Vagina (tissue), 2 donors: ENCODE measurements at regions not wholly inside any gene's neighbourhood (a gene's known extent, or its start where the extent isn't known, plus 50 kb on each side); places are given as distances from the start of the nearest gene placed in this dataset.

ENCODE experiments used
- DNase-seq, 2 donors: peaks; one replicate each; pipeline ENCODE4 v3.0.0-alpha.2; 2017; ENCODE audit errors: extremely low spot score in 2 of 2
- H3K27ac ChIP-seq: fragments of 200-600 bp; sonication (generic); one replicate; pipeline ENCODE4 v1.5.1; 2019
- H3K27me3 ChIP-seq: fragments of 200-600 bp; sonication (generic); one replicate; pipeline ENCODE4 v1.5.1; 2019
- H3K36me3 ChIP-seq, 2 donors: fragments of 200-600 bp; sonication (generic); one replicate each; pipeline ENCODE4 v1.5.1; 2017 to 2019
- H3K4me1 ChIP-seq: fragments of 200-600 bp; sonication (generic); one replicate; pipeline ENCODE4 v1.5.1; 2019
- H3K4me3 ChIP-seq, 2 donors: fragments of 200-600 bp; sonication (generic); 1 replicate in 1 of 2; 2 replicates in 1 of 2; pipeline ENCODE4 v1.5.1; 2016 to 2019
- H3K9me3 ChIP-seq: fragments of 200-600 bp; sonication (generic); one replicate; pipeline ENCODE4 v1.5.1; 2019
- CTCF ChIP-seq, 3 experiments: fragments of 450-650 bp in 2 of 3; fragments of 200-600 bp in 1 of 3; sonication (generic) in 1 of 3; IDR thresholded peaks; one replicate each; pipeline ENCODE4 v1.5.1; 2017 to 2019; ENCODE audit warnings: antibody characterized with exemption in 3 of 3, mild to moderate bottlenecking in 2 of 3, moderate library complexity in 2 of 3
- POLR2A ChIP-seq, 2 donors: fragments of 450-650 bp; IDR thresholded peaks; one replicate each; pipeline ENCODE4 v1.6.1; 2017; ENCODE audit warnings: antibody characterized with exemption in 2 of 2, mild to moderate bottlenecking in 2 of 2, moderate library complexity in 2 of 2
- POLR2AphosphoS5 ChIP-seq, 2 donors: sonication (generic); formaldehyde crosslinking; IDR thresholded peaks; one replicate each; pipeline ENCODE4 v1.9.0; 2017; ENCODE audit warnings: antibody characterized with exemption in 2 of 2, mild to moderate bottlenecking in 2 of 2, low read depth in 1 of 2; ENCODE audit not compliant: insufficient read depth in 1 of 2
- intact Hi-C: fragments of 100-400 bp; cut with DNase I; formaldehyde crosslinking; loops from one replicate; pipeline ENCODE4 v1.15.1; 2023

- no peak for DNase-seq
- H3K27me3 ChIP-seq, result no peaks in the 10 kb centered on the region
- no peaks in the 10 kb centered on the region for H3K4me1 ChIP-seq
- no peaks in the 10 kb centered on the region for H3K36me3 ChIP-seq
- H3K4me3 ChIP-seq, result no peak overlapping the region
- H3K27ac ChIP-seq, result no peak overlapping the region
- H3K9me3 ChIP-seq, result no peaks in the 10 kb centered on the region
- TF ChIP-seq POLR2A (IDR thresholded peaks at IDR 0.05) (no peak), CTCF (IDR thresholded peaks at IDR 0.05) (no peak), POLR2AphosphoS5 (IDR thresholded peaks at IDR 0.05; ENCODE audit: insufficient read depth in 1 of 2, low read depth in 1 of 2) (no peak)
- intact Hi-C loops, result no loop called here
These were observed 286.2 kb upstream of the FAM47C start for GRCh38 chrX:36721990-36722389.

- TF ChIP-seq CTCF (IDR thresholded peaks at IDR 0.05) (no peak), POLR2AphosphoS5 (IDR thresholded peaks at IDR 0.05; ENCODE audit: insufficient read depth in 1 of 2, low read depth in 1 of 2) (no peak), POLR2A (IDR thresholded peaks at IDR 0.05) (no peak)
- DNase-seq, result no peak
- no peaks in the 10 kb centered on the region for H3K36me3 ChIP-seq
- H3K9me3 ChIP-seq, result no peaks in the 10 kb centered on the region
- no peak overlapping the region for H3K4me3 ChIP-seq
- H3K27ac ChIP-seq, result no peak overlapping the region
- no peaks in the 10 kb centered on the region for H3K27me3 ChIP-seq
- no peaks in the 10 kb centered on the region for H3K4me1 ChIP-seq
- intact Hi-C loops, result no loop called here
These were observed 254.6 kb upstream of the FAM47C start for GRCh38 chrX:36753602-36754001.

DNA sequence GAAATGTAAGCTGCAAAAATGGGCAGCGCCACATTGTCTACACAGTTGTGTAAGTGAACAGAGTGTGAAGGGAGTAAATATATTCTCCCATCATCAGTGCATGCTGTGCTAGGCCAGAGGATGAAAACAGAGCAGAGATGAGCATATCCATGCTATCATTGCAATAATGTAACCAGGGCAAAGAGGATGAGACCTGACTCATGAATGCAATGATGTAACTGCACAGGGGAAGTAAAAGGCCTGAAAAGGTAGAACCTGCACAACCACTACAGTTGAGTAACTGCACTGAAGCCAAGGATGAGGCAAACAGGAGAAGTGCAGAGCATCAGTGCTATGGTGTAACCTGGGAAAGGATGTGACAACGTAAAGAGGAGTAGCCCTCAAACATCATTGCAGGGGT, 220.4 kb upstream of the FAM47C start:
- Histone ChIP-seq H3K27ac (no peak overlapping the region), H3K36me3 (no peaks in the 10 kb centered on the region), H3K27me3 (no peaks in the 10 kb centered on the region), H3K4me3 (no peak overlapping the region), H3K4me1 (no peaks in the 10 kb centered on the region), H3K9me3 (no peaks in the 10 kb centered on the region)
- TF ChIP-seq POLR2AphosphoS5 (IDR thresholded peaks at IDR 0.05; ENCODE audit: insufficient read depth in 1 of 2, low read depth in 1 of 2), result no peak
- TF ChIP-seq CTCF (IDR thresholded peaks at IDR 0.05), result no peak
- peak; percentile 4 to 54 for DNase-seq
- intact Hi-C loops, result no loop called here

DNA sequence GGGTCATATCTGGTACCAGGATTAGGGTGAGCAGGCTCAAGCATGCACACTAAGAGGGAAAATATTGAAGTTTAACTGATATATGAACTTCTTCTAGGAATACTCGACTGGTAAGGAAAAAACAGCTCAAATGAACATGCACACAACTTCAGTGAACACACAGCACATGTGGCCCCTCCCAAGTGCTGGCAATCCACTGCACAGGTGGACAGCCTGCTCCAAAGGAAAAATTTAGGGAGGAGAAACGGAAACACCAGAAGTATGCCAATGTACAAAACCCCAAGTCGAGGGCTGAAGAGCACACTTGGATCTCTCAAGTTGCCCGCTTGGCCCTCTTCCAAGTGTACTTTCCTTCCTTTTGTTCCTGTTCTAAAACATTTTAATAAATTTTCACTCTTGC, 205.0 kb upstream of the FAM47C start:
- no peaks in the 10 kb centered on the region for H3K9me3 ChIP-seq
- no peak for DNase-seq

GRCh38 chrX:36804066-36804465, 204.1 kb upstream of the FAM47C start:
- DNase-seq, result no peak
- Histone ChIP-seq H3K9me3 (no peaks in the 10 kb centered on the region), H3K4me3 (no peak overlapping the region), H3K27me3 (no peaks in the 10 kb centered on the region), H3K27ac (no peak overlapping the region), H3K36me3 (no peaks in the 10 kb centered on the region), H3K4me1 (no peaks in the 10 kb centered on the region)
- intact Hi-C loops, result no loop called here
- TF ChIP-seq CTCF (IDR thresholded peaks at IDR 0.05), result no peak
- TF ChIP-seq POLR2AphosphoS5 (IDR thresholded peaks at IDR 0.05; ENCODE audit: insufficient read depth in 1 of 2, low read depth in 1 of 2), result no peak
- TF ChIP-seq POLR2A (IDR thresholded peaks at IDR 0.05), result no peak

More for the DNA sequence above, 205.0 kb upstream of the FAM47C start:
- intact Hi-C loops, result no loop called here
- no peak overlapping the region for H3K27ac ChIP-seq
- no peaks in the 10 kb centered on the region for H3K4me1 ChIP-seq
- no peaks in the 10 kb centered on the region for H3K27me3 ChIP-seq
- TF ChIP-seq POLR2A (IDR thresholded peaks at IDR 0.05), result no peak
- no peak for TF ChIP-seq CTCF (IDR thresholded peaks at IDR 0.05)
- no peak for TF ChIP-seq POLR2AphosphoS5 (IDR thresholded peaks at IDR 0.05; ENCODE audit: insufficient read depth in 1 of 2, low read depth in 1 of 2)
- no peak overlapping the region for H3K4me3 ChIP-seq
- H3K36me3 ChIP-seq, result no peaks in the 10 kb centered on the region
